HG02571 (cell line): ENCODE measurements at regions not wholly inside any gene's neighbourhood (a gene's known extent, or its start where the extent isn't known, plus 50 kb on each side); places are given as distances from the start of the nearest gene placed in this dataset.
"Not testable (repeated sequence)": the region's sequence is repeated elsewhere in the genome, so short reads cannot be mapped to it uniquely, and the experiment has no call there.

Experiments
- ATAC-seq: cut with Tn5 transposase; IDR thresholded peaks from one replicate; pipeline ENCODE4 v1.9.1; 2021; ENCODE audit warnings: mild to moderate bottlenecking, moderate library complexity; ENCODE audit not compliant: unreplicated experiment

- ATAC-seq: no peak
Observed at GRCh38 chr7:93048136-93048930, 69.4 kb downstream of the SAMD9 start.

GRCh38 chr7:93047514-93048099 lies 70.2 kb downstream of the SAMD9 start:
- ATAC-seq: no peak

- ATAC-seq: no peak
Observed at GRCh38 chr7:93046641-93047040, 71.1 kb downstream of the SAMD9 start.

- ATAC-seq: no peak
Observed at GRCh38 chr7:93044147-93044810, 73.5 kb downstream of the SAMD9 start.

DNA sequence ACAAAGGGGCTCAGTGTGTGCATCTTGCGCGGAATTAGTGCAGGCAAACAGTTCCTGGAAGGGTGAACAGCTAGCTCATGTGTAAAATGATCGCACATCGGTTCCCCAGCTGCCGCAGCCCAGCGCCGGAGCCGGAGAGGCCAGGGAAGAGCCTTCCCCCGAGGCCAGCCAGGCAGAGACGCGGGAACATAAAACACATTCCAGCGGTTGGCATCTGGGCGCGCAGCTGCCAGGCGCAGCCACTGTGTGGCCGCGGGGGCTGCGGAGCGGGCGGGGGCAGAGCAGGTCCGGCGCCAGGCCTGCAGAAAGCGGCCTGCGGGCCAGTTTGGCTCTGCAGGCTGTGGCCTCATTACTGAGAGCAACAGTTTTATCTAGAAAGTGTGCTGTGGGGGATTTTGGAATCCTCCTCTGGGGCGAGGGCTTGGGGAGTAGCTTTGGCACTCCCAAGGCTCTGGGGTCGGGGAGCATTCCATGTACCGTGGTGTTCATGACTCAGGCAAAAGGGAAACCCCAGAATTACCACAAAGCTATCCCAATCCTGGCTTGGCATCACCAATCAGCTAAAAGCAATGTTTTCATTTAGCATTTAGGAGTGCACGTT lies 74.3 kb downstream of the SAMD9 start:
- no peak for ATAC-seq

GRCh38 chr7:93040355-93040754 lies 77.4 kb downstream of the SAMD9 start:
- ATAC-seq: no peak

GRCh38 chr7:93039786-93040185 lies 78.0 kb downstream of the SAMD9 start:
- ATAC-seq: no peak

GRCh38 chr7:93039282-93039681 lies 78.5 kb downstream of the SAMD9 start:
- no peak for ATAC-seq

GRCh38 chr7:93036807-93037206 lies 81.0 kb downstream of the SAMD9 start:
- peak; percentile 87 for ATAC-seq

- no peak for ATAC-seq
Observed at GRCh38 chr7:93036149-93036640, 81.6 kb downstream of the SAMD9 start.

DNA sequence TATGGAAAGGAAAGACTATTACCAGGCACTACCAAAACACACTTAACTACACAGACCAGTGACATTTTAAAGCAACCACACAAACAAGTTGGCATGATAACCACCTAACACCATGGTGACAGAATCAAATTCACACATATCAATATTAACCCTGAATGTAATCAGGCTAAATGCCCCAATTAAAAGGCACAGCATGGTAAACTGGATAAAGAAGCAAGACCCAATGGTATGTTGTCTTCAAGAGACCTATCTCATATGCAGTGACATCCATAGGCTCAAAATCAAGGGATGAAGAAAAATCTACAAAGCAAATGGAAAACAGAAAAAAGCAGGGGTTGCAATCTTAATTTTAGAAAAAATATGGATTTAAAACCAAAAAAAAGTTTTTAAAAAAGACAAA lies 86.0 kb downstream of the SAMD9 start:
- ATAC-seq: no peak

DNA sequence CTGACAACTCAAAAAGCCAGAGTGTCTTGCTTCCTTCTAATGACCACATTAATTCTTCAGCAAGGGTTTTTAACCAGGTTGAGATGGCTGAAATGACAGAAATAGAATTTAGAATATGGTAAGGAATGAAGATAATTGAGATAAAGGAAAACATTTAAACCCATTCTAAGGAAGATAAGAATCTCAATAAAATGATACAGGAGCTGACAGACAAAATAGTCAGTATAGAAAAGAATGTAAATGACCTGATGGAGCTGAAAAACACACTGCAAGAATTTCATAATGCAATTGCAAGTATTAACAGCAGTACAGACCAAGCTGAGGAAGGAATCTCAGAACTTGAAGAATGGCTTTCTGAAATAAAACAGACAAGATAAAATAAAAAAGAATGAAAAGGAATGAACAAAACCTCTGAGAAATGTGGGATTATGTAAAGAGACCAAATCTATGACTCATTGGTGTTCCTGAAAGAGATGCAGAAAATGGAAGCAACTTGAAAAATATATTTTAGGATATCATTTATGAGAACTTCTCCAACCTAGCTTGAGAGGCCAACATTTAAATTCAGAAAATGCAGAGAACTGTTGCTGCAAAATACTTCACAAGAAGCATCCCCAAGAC lies 87.1 kb downstream of the SAMD9 start:
- ATAC-seq: no peak

GRCh38 chr7:93029056-93029455 lies 88.7 kb downstream of the SAMD9 start:
- no peak for ATAC-seq

- no peak for ATAC-seq
Observed at GRCh38 chr7:93028610-93029009, 89.2 kb downstream of the SAMD9 start.

DNA sequence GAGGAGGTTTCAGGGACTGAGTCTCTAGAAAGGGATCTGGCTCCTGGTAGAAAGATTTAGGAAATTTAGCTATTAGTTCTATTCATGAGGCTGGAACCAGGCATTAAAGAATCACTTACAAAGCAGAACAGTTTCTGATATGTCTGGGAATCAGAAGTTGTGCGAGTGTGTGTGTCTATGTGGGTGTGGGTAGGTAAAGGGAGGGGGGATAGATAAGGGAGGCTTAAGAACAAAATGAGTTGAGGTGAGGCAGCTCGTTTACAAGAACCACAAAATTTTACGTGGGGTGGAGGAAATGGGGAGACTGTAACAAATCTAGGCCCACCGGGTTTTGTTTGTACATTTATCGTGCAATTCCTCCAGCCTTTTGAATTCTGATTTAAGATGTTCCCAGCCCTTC lies 90.7 kb downstream of the SAMD9 start:
- ATAC-seq: no peak

DNA sequence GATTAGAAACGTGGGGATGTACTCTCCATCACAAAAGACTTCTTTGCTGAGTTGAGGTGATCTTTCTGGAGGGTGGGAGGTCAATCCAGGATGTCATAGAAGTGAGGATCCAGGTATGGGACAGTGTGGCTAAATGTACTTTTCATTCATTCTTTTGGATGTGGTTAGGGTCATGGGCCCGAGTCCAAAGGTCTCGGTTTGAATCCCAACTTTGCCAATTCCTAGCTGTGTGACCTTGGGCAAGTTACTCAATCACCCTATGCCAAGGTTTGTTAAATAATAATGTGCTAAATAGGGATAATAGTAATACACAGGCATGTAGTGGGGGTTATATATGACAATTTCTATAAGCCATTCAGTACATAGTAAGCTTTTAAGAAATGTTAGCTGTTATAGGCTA lies 91.4 kb downstream of the SAMD9 start:
- ATAC-seq: no peak

DNA sequence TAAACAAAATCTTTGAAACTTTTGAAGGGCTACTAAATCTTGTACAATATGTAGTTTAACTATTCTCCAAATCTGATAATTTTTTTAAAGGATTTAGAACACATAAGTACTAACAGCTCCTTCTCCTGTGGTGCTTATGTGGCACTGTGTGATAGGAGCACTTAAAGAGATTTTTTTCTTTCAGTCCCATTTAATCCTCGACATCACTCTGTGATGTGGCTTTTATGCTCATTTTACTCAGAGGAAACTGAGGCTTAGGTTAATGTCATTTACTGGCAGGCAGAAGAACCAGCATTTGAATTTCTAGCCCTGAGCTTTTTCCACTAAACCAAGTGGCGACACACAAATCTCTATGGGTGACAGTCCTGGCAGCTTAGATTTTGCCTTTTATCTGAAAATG lies 92.4 kb downstream of the SAMD9 start:
- no peak for ATAC-seq

DNA sequence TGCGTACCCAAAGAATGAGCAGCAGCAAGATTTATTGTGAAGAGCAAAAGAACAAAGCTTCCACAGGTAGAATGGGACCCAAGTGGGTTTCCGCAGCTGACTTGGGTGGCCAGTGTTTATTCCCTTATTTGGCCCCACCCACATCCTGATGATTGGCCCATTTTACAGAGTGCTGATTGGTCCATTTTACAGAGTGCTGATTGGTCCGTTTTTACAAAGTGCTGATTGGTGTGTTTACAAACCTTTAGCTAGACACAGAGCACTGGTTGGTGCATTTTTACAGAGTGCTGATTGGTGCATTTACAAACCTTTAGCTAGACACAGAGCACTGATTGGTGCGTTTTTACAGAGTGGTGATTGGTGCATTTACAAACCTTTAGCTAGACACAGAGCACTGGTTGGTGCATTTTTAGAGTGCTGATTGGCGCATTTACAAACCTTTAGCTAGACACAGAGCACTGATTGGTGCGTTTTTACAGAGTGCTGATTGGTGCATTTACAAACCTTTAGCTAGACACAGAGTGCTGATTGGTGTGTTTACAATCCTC lies 94.8 kb downstream of the SAMD9 start:
- not testable (repeated sequence) for ATAC-seq

DNA sequence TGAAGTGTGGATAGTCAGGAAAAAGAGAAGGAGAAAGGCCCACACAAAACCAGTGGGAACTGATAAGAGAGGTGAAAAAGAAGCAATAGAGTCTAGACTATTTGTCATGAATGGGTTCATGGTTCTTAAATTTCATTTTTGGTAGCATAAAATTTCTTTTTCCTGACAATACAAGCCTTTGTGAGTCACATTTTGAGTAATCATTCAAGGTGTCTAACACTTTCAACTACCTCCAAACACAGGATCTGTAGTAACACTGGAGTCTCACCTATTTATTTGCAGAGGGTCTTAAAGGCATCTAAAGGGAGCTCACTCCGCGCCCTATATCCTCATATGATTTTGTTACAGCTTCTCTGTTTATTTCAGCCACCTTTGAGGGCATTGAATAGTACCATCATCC lies 96.0 kb downstream of the SAMD9 start:
- no peak for ATAC-seq

DNA sequence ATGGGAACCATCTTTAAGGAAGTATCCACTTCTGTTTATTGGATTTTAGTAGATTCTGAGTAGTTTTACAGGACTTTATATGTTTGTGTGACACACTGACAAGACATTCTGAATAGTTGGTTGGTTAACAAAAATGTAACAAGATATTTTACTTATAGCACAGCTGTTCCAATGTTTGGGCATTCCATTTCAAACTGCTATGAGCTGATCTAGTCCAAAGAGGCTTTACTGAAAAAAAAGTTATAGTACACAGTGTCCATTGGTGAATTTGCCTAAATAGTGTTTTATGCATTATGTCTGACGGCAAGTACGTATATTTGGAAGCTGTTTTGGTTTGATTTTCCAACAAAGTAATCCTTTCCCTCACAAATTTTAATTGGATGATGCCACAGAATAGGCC lies 99.1 kb downstream of the SAMD9 start:
- ATAC-seq: no peak
